ENCODE measurements at regions not wholly inside any gene's neighbourhood (a gene's known extent, or its start where the extent isn't known, plus 50 kb on each side); places are given as distances from the start of the nearest gene placed in this dataset.

DNA sequence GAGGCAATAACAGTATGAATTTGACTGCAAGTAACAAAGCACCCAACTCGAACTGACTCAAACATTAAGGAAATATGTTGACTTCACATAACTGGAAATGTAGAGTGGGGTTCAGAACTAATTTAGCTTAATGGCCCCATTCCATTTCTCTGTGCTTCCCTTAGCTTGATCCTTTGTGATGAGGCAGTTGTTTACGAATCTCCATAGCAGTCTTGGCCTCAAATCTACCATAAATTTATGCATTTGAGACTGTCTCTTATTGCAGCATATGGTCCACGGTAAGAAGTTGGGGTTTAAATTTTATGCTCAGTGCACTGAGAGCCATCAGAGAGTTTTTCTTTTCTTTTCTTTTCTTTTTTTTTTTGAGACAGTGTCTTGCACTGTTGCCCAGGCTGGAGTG, 148.7 kb upstream of the POU1F1 start:
- H3K4me1 ChIP-seq (ENCODE audit: control insufficient read depth, extremely low read depth, insufficient read depth, low read length), result no peaks in the 10 kb centered on the region
- H4K20me1 ChIP-seq (ENCODE audit: control insufficient read depth, extremely low read depth, insufficient read depth, low read length), result no peaks in the 10 kb centered on the region
- H3K27me3 ChIP-seq (ENCODE audit: control insufficient read depth, insufficient read depth, low read length), result no peaks in the 10 kb centered on the region
- H3K27ac ChIP-seq (ENCODE audit: insufficient read depth, low read length), result no peak overlapping the region
- H3K79me2 ChIP-seq (ENCODE audit: control insufficient read depth, insufficient read depth, low read length), result no peaks in the 10 kb centered on the region
- no peaks in the 10 kb centered on the region for H3K9me3 ChIP-seq (ENCODE audit: control insufficient read depth, insufficient read depth, low read depth, low read length)
- H3K4me2 ChIP-seq (ENCODE audit: extremely low read depth, insufficient read depth, low read length), result no peak overlapping the region
- H2AFZ ChIP-seq (ENCODE audit: low read length), result no peak overlapping the region
- H3K4me3 ChIP-seq (replicated peaks in 1 of 4; ENCODE audit: control extremely low read depth in 1 of 4, insufficient read depth in 1 of 4, low read depth in 3 of 4, low read length in 4 of 4), result no peak overlapping the region
- TF ChIP-seq, protein P1, sequence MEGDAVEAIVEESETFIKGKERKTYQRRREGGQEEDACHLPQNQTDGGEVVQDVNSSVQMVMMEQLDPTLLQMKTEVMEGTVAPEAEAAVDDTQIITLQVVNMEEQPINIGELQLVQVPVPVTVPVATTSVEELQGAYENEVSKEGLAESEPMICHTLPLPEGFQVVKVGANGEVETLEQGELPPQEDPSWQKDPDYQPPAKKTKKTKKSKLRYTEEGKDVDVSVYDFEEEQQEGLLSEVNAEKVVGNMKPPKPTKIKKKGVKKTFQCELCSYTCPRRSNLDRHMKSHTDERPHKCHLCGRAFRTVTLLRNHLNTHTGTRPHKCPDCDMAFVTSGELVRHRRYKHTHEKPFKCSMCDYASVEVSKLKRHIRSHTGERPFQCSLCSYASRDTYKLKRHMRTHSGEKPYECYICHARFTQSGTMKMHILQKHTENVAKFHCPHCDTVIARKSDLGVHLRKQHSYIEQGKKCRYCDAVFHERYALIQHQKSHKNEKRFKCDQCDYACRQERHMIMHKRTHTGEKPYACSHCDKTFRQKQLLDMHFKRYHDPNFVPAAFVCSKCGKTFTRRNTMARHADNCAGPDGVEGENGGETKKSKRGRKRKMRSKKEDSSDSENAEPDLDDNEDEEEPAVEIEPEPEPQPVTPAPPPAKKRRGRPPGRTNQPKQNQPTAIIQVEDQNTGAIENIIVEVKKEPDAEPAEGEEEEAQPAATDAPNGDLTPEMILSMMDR (conservative IDR thresholded peaks at IDR 0.05 in 1 of 2, IDR thresholded peaks at IDR 0.05 in 1 of 2; ENCODE audit: low read depth in 1 of 2, low read length in 2 of 2), result no peak
- TF ChIP-seq EZH2 (IDR thresholded peaks at IDR 0.05; ENCODE audit: low read length, missing control alignments), result no peak
- no peak for DNase-seq (ENCODE audit: low read depth in 2 of 2)
- no peaks in the 10 kb centered on the region for H3K36me3 ChIP-seq (ENCODE audit: control insufficient read depth, insufficient read depth, low read length)
- H3K9ac ChIP-seq (ENCODE audit: insufficient read depth, low read length), result no peak overlapping the region

DNA sequence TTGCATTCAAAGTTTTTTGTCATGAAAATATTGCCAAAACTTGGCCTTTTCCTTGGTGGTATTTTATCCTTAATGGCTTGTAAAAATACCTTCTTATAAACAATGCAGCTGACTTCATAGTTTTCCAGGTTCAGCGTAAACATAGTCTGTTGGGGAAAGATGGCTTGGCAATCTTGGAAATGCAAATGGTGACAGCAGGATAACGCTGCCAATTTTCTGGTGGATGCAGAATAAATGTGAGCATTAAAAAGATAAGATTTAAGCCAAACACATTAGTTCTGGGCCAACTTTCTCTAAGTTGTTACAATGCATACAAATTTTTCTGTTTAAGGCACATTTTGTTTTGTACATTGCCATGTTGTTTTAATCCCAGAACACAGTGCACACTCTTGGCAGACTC, 147.0 kb upstream of the POU1F1 start:
- H3K36me3 ChIP-seq (ENCODE audit: control insufficient read depth, insufficient read depth, low read length), result no peaks in the 10 kb centered on the region
- no peak overlapping the region for H3K27ac ChIP-seq (ENCODE audit: insufficient read depth, low read length)
- H4K20me1 ChIP-seq (ENCODE audit: control insufficient read depth, extremely low read depth, insufficient read depth, low read length), result no peaks in the 10 kb centered on the region
- no peak overlapping the region for H3K4me2 ChIP-seq (ENCODE audit: extremely low read depth, insufficient read depth, low read length)
- TF ChIP-seq, protein P1 (conservative IDR thresholded peaks at IDR 0.05 in 1 of 2, IDR thresholded peaks at IDR 0.05 in 1 of 2; ENCODE audit: low read depth in 1 of 2, low read length in 2 of 2), result no peak
- no peak for TF ChIP-seq EZH2 (IDR thresholded peaks at IDR 0.05; ENCODE audit: low read length, missing control alignments)
- no peaks in the 10 kb centered on the region for H3K9me3 ChIP-seq (ENCODE audit: control insufficient read depth, insufficient read depth, low read depth, low read length)
- H3K9ac ChIP-seq (ENCODE audit: insufficient read depth, low read length), result no peak overlapping the region
- no peaks in the 10 kb centered on the region for H3K27me3 ChIP-seq (ENCODE audit: control insufficient read depth, insufficient read depth, low read length)
- no peaks in the 10 kb centered on the region for H3K4me1 ChIP-seq (ENCODE audit: control insufficient read depth, extremely low read depth, insufficient read depth, low read length)
- no peak for DNase-seq (ENCODE audit: low read depth in 2 of 2)
- H3K4me3 ChIP-seq (replicated peaks in 1 of 4; ENCODE audit: control extremely low read depth in 1 of 4, insufficient read depth in 1 of 4, low read depth in 3 of 4, low read length in 4 of 4), result no peak overlapping the region
- no peak overlapping the region for H2AFZ ChIP-seq (ENCODE audit: low read length)
- H3K79me2 ChIP-seq (ENCODE audit: control insufficient read depth, insufficient read depth, low read length), result no peaks in the 10 kb centered on the region

DNA sequence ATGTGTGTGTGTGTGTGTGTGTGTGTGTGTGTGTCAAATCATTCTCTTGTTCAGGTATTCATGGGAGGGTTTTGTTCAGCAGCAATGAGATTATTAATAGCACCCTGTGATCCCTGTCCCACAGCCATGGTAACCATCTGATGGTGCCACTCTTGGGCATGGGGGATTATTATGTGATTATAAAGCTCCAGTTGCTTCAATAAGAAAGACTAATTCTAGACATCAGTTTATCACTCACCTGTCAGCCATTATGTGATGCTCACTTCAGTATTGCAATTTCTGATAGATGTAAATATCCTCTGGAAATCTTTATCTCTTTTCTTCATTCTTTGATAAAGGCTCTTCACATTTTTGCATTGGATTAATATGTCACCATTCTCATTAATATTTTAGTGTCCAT, 145.9 kb upstream of the POU1F1 start:
- Histone ChIP-seq H3K4me3 (replicated peaks in 1 of 4; ENCODE audit: control extremely low read depth in 1 of 4, insufficient read depth in 1 of 4, low read depth in 3 of 4, low read length in 4 of 4) (no peak overlapping the region), H3K9ac (ENCODE audit: insufficient read depth, low read length) (no peak overlapping the region), H3K79me2 (ENCODE audit: control insufficient read depth, insufficient read depth, low read length) (no peaks in the 10 kb centered on the region), H4K20me1 (ENCODE audit: control insufficient read depth, extremely low read depth, insufficient read depth, low read length) (no peaks in the 10 kb centered on the region), H3K4me2 (ENCODE audit: extremely low read depth, insufficient read depth, low read length) (no peak overlapping the region), H3K4me1 (ENCODE audit: control insufficient read depth, extremely low read depth, insufficient read depth, low read length) (no peaks in the 10 kb centered on the region), H2AFZ (ENCODE audit: low read length) (no peak overlapping the region), H3K27ac (ENCODE audit: insufficient read depth, low read length) (no peak overlapping the region), H3K27me3 (ENCODE audit: control insufficient read depth, insufficient read depth, low read length) (no peaks in the 10 kb centered on the region), H3K36me3 (ENCODE audit: control insufficient read depth, insufficient read depth, low read length) (no peaks in the 10 kb centered on the region), H3K9me3 (ENCODE audit: control insufficient read depth, insufficient read depth, low read depth, low read length) (no peaks in the 10 kb centered on the region)
- TF ChIP-seq, protein P1 (conservative IDR thresholded peaks at IDR 0.05 in 1 of 2, IDR thresholded peaks at IDR 0.05 in 1 of 2; ENCODE audit: low read depth in 1 of 2, low read length in 2 of 2), result no peak
- no peak for TF ChIP-seq EZH2 (IDR thresholded peaks at IDR 0.05; ENCODE audit: low read length, missing control alignments)
- DNase-seq (ENCODE audit: low read depth in 2 of 2), result no peak

Measured in fibroblast of lung (primary cell).